Upper lobe of left lung (tissue), 4 donors: ENCODE measurements at regions not wholly inside any gene's neighbourhood (a gene's known extent, or its start where the extent isn't known, plus 50 kb on each side); places are given as distances from the start of the nearest gene placed in this dataset.

ENCODE experiments used
- POLR2A ChIP-seq, 4 donors: fragments of 450-650 bp; IDR thresholded peaks; one replicate each; pipeline ENCODE4 v1.5.1; 2016 to 2017; ENCODE audit warnings: antibody characterized with exemption in 4 of 4, mild to moderate bottlenecking in 2 of 4
- POLR2AphosphoS5 ChIP-seq, 2 donors: sonication (generic); formaldehyde crosslinking; IDR thresholded peaks; one replicate each; pipeline ENCODE4 v1.5.1; 2017; ENCODE audit warnings: antibody characterized with exemption in 2 of 2
- TF ChIP-seq, protein P1 (sequence below), 6 experiments: fragments of 450-650 bp in 4 of 6; fragments of 200-600 bp in 2 of 6; sonication (generic) in 2 of 6; IDR thresholded peaks; one replicate each; pipeline ENCODE4 v1.5.1; 2016 to 2019; ENCODE audit warnings: antibody characterized with exemption in 6 of 6

GRCh38 chr2:164015328-164016123 lies 279.7 kb upstream of the FIGN start:
- TF ChIP-seq POLR2AphosphoS5 (IDR thresholded peaks at IDR 0.05) (no peak), POLR2A (IDR thresholded peaks at IDR 0.05) (no peak)
- TF ChIP-seq, protein P1, sequence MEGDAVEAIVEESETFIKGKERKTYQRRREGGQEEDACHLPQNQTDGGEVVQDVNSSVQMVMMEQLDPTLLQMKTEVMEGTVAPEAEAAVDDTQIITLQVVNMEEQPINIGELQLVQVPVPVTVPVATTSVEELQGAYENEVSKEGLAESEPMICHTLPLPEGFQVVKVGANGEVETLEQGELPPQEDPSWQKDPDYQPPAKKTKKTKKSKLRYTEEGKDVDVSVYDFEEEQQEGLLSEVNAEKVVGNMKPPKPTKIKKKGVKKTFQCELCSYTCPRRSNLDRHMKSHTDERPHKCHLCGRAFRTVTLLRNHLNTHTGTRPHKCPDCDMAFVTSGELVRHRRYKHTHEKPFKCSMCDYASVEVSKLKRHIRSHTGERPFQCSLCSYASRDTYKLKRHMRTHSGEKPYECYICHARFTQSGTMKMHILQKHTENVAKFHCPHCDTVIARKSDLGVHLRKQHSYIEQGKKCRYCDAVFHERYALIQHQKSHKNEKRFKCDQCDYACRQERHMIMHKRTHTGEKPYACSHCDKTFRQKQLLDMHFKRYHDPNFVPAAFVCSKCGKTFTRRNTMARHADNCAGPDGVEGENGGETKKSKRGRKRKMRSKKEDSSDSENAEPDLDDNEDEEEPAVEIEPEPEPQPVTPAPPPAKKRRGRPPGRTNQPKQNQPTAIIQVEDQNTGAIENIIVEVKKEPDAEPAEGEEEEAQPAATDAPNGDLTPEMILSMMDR (IDR thresholded peaks at IDR 0.05) = no peak
